ENCODE measurements at regions not wholly inside any gene's neighbourhood (a gene's known extent, or its start where the extent isn't known, plus 50 kb on each side); places are given as distances from the start of the nearest gene placed in this dataset.

- Histone ChIP-seq H3K27me3 (ENCODE audit: control insufficient read depth, insufficient read depth, low read length) (no peaks in the 10 kb centered on the region), H3K4me3 (ENCODE audit: low read depth, low read length) (no peak overlapping the region), H3K36me3 (ENCODE audit: control insufficient read depth, insufficient read depth, low read length) (no peaks in the 10 kb centered on the region)
- no peak for FAIRE-seq
- DNase-seq (ENCODE audit: low read depth), result peak; percentile 27
- no peak for TF ChIP-seq CTCF (IDR thresholded peaks at IDR 0.05; ENCODE audit: insufficient read depth, low read length, severe bottlenecking)
Observed at GRCh38 chr20:9015984-9016324, 52.9 kb upstream of the PLCB4 start.

DNA sequence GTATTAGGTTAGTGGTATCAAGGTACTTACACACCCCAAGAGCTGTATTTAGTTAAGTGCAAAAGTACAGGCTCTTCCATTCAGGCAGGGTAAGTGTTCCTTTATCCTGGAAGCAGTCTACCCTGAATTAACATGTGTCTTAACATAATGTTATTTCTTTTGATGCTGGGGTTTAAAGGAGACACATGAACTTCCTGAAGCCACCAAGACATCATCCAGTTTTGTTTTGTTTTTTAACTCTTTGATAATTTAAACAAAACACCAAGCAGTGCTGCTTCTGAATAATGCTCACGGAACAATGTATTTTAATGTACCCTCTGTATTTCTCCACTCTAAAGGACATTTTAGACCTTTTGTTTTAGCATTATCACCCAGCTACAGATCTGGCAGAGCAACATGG lies 50.5 kb upstream of the PLCB4 start:
- FAIRE-seq (no peak), DNase-seq (ENCODE audit: low read depth) (no peak)
- no peak for TF ChIP-seq CTCF (IDR thresholded peaks at IDR 0.05; ENCODE audit: insufficient read depth, low read length, severe bottlenecking)
- Histone ChIP-seq H3K36me3 (ENCODE audit: control insufficient read depth, insufficient read depth, low read length) (no peaks in the 10 kb centered on the region), H3K4me3 (ENCODE audit: low read depth, low read length) (no peak overlapping the region), H3K27me3 (ENCODE audit: control insufficient read depth, insufficient read depth, low read length) (no peaks in the 10 kb centered on the region)

Data from bronchial epithelial cell (primary cell).